ENCODE measurements at regions not wholly inside any gene's neighbourhood (a gene's known extent, or its start where the extent isn't known, plus 50 kb on each side); places are given as distances from the start of the nearest gene placed in this dataset.

DNA sequence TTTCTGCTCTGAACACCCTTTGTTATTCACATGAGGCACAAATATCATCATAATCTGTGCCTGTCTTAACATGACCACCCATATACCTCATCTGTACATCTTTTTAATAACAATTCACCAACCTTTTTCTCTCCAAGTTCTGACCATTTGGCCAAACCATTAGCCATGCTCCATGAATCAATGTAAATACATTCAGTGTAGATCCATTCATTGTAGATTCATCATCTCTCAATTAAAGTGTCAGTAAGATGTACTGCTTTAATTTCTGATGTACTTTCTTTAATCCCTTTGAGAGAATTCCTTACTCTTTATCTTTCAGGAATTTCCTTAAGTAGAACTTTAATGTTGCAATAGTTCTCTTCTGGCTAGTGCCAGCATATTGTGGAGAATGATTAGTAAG lies 126.2 kb upstream of the LRRC7 start:
- no peak for TF ChIP-seq CTCF (IDR thresholded peaks at IDR 0.05; ENCODE audit: low read depth, low read length)
- no peak overlapping the region for H3K4me3 ChIP-seq (ENCODE audit: low read depth, low read length)
- in situ Hi-C loops (cut with HindIII; ENCODE audit: low sequenced_read_pairs): no loop called here
- no peak for DNase-seq (ENCODE audit: low read depth, low spot score)

GRCh38 chr1:69451196-69451595 lies 116.5 kb upstream of the LRRC7 start:
- DNase-seq (ENCODE audit: low read depth, low spot score): no peak
- TF ChIP-seq CTCF (IDR thresholded peaks at IDR 0.05; ENCODE audit: low read depth, low read length): no peak
- H3K4me3 ChIP-seq (ENCODE audit: low read depth, low read length): no peak overlapping the region
- in situ Hi-C loops (cut with HindIII; ENCODE audit: low sequenced_read_pairs): no loop called here

DNA sequence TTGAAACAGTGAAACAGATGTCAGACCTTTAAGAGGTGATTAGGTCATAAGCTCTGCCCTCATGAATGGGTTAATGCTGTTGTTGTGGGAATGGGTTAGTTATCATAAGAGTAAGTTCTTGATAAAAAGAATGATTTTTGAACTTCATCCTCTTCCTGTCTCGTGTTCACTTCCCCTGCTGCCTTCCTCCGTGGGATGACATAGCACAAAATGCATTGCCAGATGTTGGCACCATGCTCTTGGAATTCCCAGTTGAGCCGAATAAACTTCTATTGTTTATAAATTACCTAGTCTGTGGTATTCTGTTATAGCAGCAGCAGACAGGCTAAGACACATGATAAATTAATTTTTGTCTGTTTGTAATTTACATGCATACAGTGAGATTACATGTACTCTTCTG lies 112.0 kb upstream of the LRRC7 start:
- no peak for DNase-seq (ENCODE audit: low read depth, low spot score)
- H3K4me3 ChIP-seq (ENCODE audit: low read depth, low read length): no peak overlapping the region
- no peak for TF ChIP-seq CTCF (IDR thresholded peaks at IDR 0.05; ENCODE audit: low read depth, low read length)
- in situ Hi-C loops (cut with HindIII; ENCODE audit: low sequenced_read_pairs): no loop called here

DNA sequence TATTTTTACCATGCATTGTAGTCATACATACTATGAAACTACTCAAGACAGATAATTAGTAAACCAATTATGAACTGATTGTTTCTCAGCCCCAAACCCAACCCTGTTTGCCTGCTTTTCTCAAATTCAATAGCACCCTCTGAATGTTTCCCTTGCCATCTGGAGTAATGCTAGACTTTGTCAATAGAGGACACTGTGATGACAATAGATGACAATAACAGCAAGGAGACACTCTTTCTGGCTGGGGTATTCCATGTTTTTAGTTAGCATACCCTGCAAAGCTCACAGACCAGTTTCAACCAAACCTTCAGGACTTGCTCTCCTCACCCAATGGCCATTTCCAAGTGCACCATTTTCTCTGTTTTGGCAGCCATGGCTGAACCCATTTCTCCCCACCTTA lies 108.5 kb upstream of the LRRC7 start:
- no peak for TF ChIP-seq CTCF (IDR thresholded peaks at IDR 0.05; ENCODE audit: low read depth, low read length)
- in situ Hi-C loops (cut with HindIII; ENCODE audit: low sequenced_read_pairs): no loop called here
- DNase-seq (ENCODE audit: low read depth, low spot score): no peak
- H3K4me3 ChIP-seq (ENCODE audit: low read depth, low read length): no peak overlapping the region

DNA sequence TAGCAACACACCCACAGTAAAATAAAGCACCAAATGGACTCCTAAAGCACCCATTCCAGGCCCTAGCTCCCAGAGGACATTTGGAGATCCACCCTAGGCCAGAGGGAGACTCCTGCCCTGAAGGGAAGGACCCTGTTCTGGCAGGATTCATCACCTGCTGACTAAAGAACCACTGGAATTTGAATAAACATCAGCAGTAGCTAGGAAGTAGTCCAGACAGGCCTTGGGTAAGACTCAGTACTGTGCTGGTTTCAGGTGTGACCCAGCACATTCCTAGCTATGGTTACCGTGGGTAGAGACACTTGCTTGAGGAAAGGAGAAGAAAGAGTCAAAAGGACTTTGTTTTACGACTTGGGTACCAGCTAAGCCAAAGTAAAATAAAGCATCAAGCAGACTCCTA lies 92.7 kb upstream of the LRRC7 start:
- no peak for DNase-seq (ENCODE audit: low read depth, low spot score)
- no peak overlapping the region for H3K4me3 ChIP-seq (ENCODE audit: low read depth, low read length)
- in situ Hi-C loops (cut with HindIII; ENCODE audit: low sequenced_read_pairs): no loop called here
- TF ChIP-seq CTCF (IDR thresholded peaks at IDR 0.05; ENCODE audit: low read depth, low read length): no peak

- no peak for TF ChIP-seq CTCF (IDR thresholded peaks at IDR 0.05; ENCODE audit: low read depth, low read length)
- DNase-seq (ENCODE audit: low read depth, low spot score): no peak
- H3K4me3 ChIP-seq (ENCODE audit: low read depth, low read length): no peak overlapping the region
- in situ Hi-C loops (cut with HindIII; ENCODE audit: low sequenced_read_pairs): no loop called here
These were observed 88.0 kb upstream of the LRRC7 start for GRCh38 chr1:69479734-69480133.

DNA sequence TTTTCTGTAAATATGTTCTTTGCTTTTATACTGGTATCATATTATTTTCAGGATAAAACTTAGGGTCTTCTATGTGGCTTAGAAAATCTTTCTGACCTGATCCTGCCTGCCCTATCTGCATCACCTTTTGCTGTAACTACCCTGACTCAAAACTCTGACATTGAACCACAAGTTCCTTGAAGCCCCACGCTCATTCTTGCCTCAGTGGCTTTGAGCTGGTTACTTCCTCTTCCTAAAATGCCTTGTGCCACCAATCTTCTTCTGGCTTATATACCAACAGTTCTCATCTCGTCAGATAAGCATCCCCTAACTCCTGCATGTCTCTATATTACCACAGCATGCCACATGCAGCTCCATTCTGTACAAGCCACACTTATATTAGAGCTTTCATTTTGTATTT lies 84.5 kb upstream of the LRRC7 start:
- TF ChIP-seq CTCF (IDR thresholded peaks at IDR 0.05; ENCODE audit: low read depth, low read length): no peak
- in situ Hi-C loops (cut with HindIII; ENCODE audit: low sequenced_read_pairs): no loop called here
- DNase-seq (ENCODE audit: low read depth, low spot score): no peak

More for the DNA sequence above, 84.5 kb upstream of the LRRC7 start:
- no peak overlapping the region for H3K4me3 ChIP-seq (ENCODE audit: low read depth, low read length)

Data from astrocyte of the spinal cord (primary cell).